H1 (cell line): ENCODE measurements at regions not wholly inside any gene's neighbourhood (a gene's known extent, or its start where the extent isn't known, plus 50 kb on each side); places are given as distances from the start of the nearest gene placed in this dataset.

Experiments
- CTCF ChIA-PET: fragments of 300-600 bp; sonication (Branson Sonifier 250); formaldehyde crosslinking; loops from one replicate; lab custom pipeline; 2021; ENCODE audit not compliant: partially characterized antibody; lab: Charles Lee
- POLR2A ChIA-PET: fragments of 300-600 bp; sonication (Branson Sonifier 250); formaldehyde crosslinking; loops from one replicate; lab custom pipeline; 2021; ENCODE audit warnings: inconsistent platforms; ENCODE audit not compliant: partially characterized antibody; lab: Charles Lee
- DNase-seq, 2 experiments: peaks; one replicate each; pipeline versions ENCODE4 v3.0.0 to v3.0.0-alpha.2; 2010 to 2022; ENCODE audit warnings: low spot score in 2 of 2, low read depth in 1 of 2, mixed read lengths in 1 of 2
- FAIRE-seq: peaks from 2 replicates; lab custom pipeline; 2011; peaks lifted over from hg19 to GRCh38; lab: Jason Lieb, UNC
- H2AFZ ChIP-seq: 2 replicates; pipeline ENCODE4 v1.8.1; 2012; ENCODE audit warnings: low read length, inconsistent platforms
- H2AK5ac ChIP-seq: 2 replicates; pipeline ENCODE4 v1.6.1; 2013; ENCODE audit warnings: low read depth, low read length
- H2BK120ac ChIP-seq: replicated peaks from 2 replicates; pipeline ENCODE3; 2013; ENCODE audit warnings: low read depth, low read length, inconsistent platforms
- H2BK12ac ChIP-seq: 2 replicates; pipeline ENCODE4 v1.6.1; 2013; ENCODE audit warnings: low read depth, low read length
- H2BK15ac ChIP-seq: 2 replicates; pipeline ENCODE4 v1.6.1; 2013; ENCODE audit warnings: low read length
- H2BK20ac ChIP-seq: 2 replicates; pipeline ENCODE4 v1.6.1; 2013; ENCODE audit warnings: low read length
- H2BK5ac ChIP-seq: 2 replicates; pipeline ENCODE4 v1.6.1; 2013; ENCODE audit warnings: low read depth, low read length
- H3K14ac ChIP-seq: 2 replicates; pipeline ENCODE4 v1.6.1; 2013; ENCODE audit warnings: inconsistent platforms; ENCODE audit not compliant: insufficient read length
- H3K18ac ChIP-seq: 2 replicates; pipeline ENCODE4 v1.6.1; 2013; ENCODE audit warnings: low read length; ENCODE audit errors: extremely low read depth
- H3K23ac ChIP-seq: 2 replicates; pipeline ENCODE4 v1.6.1; 2013; ENCODE audit warnings: inconsistent platforms; ENCODE audit not compliant: insufficient read length
- H3K23me2 ChIP-seq: 2 replicates; pipeline ENCODE4 v1.6.1; 2013; ENCODE audit warnings: low read depth, low read length
- H3K27ac ChIP-seq: 2 replicates; pipeline ENCODE4 v1.6.1; 2011; ENCODE audit warnings: low read depth, low read length, inconsistent platforms
- H3K27me3 ChIP-seq, 4 experiments: replicated peaks in 1 of 4; 1 replicate in 1 of 4; 2 replicates in 3 of 4; pipeline versions ENCODE4 v1.6.1 to v1.8.1; 2011 to 2013; ENCODE audit warnings: low read length in 3 of 4, mild to moderate bottlenecking in 3 of 4, inconsistent platforms in 2 of 4, mixed read lengths in 2 of 4, moderate library complexity in 1 of 4; ENCODE audit not compliant: control insufficient read depth in 3 of 4, insufficient read depth in 3 of 4; ENCODE audit errors: extremely low read depth in 1 of 4
- H3K36me3 ChIP-seq, 4 experiments: 2 replicates each; pipeline versions ENCODE4 v1.6.1 to v1.8.1; 2011 to 2013; ENCODE audit warnings: mild to moderate bottlenecking in 4 of 4, low read length in 3 of 4, moderate library complexity in 2 of 4, control low read depth in 1 of 4, inconsistent platforms in 1 of 4; ENCODE audit not compliant: insufficient read depth in 4 of 4, control insufficient read depth in 2 of 4
- H3K4ac ChIP-seq: replicated peaks from 2 replicates; pipeline ENCODE3; 2013; ENCODE audit warnings: low read length, low read depth, mixed read lengths, inconsistent platforms; ENCODE audit not compliant: insufficient read length
- H3K4me1 ChIP-seq, 4 experiments: replicated peaks in 1 of 4; 1 replicate in 1 of 4; 2 replicates in 3 of 4; pipeline versions ENCODE4 v1.6.1 to v1.8.1; 2011 to 2013; ENCODE audit warnings: low read length in 3 of 4, inconsistent platforms in 2 of 4, mixed read lengths in 1 of 4; ENCODE audit not compliant: insufficient read depth in 4 of 4, control insufficient read depth in 3 of 4
- H3K4me2 ChIP-seq, 2 experiments: 2 replicates each; pipeline versions ENCODE4 v1.6.1 to v1.8.1; 2011 to 2013; ENCODE audit warnings: low read depth in 2 of 2, low read length in 2 of 2, control low read depth in 1 of 2, inconsistent platforms in 1 of 2, mild to moderate bottlenecking in 1 of 2; ENCODE audit not compliant: insufficient read depth in 1 of 2
- H3K4me3 ChIP-seq, 4 experiments: fragments of 200-600, 300-600 bp in 1 of 4; sonication (generic), shearing (Covaris generic), sonication (Bioruptor Twin) in 1 of 4; 2 replicates each; pipeline versions ENCODE4 v1.5.1 to v1.8.1; 2011 to 2016; ENCODE audit warnings: low read length in 4 of 4, low read depth in 3 of 4, control low read depth in 2 of 4, inconsistent platforms in 2 of 4, mild to moderate bottlenecking in 2 of 4, mixed read lengths in 1 of 4, moderate library complexity in 1 of 4; ENCODE audit not compliant: insufficient read depth in 2 of 4; ENCODE audit errors: extremely low read depth in 1 of 4
- H3K56ac ChIP-seq: replicated peaks from 2 replicates; pipeline ENCODE3; 2013; ENCODE audit warnings: low read depth, mild to moderate bottlenecking, mixed read lengths, low read length, inconsistent platforms; ENCODE audit not compliant: insufficient read length
- H3K79me1 ChIP-seq: 2 replicates; pipeline ENCODE4 v1.6.1; 2013; ENCODE audit warnings: low read depth, low read length, control low read depth
- H3K79me2 ChIP-seq, 2 experiments: 2 replicates each; pipeline versions ENCODE4 v1.6.1 to v1.8.1; 2012 to 2013; ENCODE audit warnings: low read length in 2 of 2, mild to moderate bottlenecking in 2 of 2, inconsistent platforms in 1 of 2; ENCODE audit not compliant: insufficient read depth in 2 of 2, control insufficient read depth in 1 of 2
- H3K9ac ChIP-seq, 4 experiments: replicated peaks in 1 of 4; 1 replicate in 1 of 4; 2 replicates in 3 of 4; pipeline versions ENCODE4 v1.6.1 to v1.8.1; 2011 to 2013; ENCODE audit warnings: low read depth in 3 of 4, low read length in 3 of 4, control low read depth in 2 of 4, mild to moderate bottlenecking in 2 of 4, moderate library complexity in 2 of 4, inconsistent platforms in 1 of 4; ENCODE audit errors: extremely low read depth in 1 of 4
- H3K9me3 ChIP-seq, 2 experiments: 2 replicates each; pipeline versions ENCODE4 v1.6.1 to v1.8.1; 2012 to 2013; ENCODE audit warnings: mild to moderate bottlenecking in 2 of 2, moderate library complexity in 2 of 2, control low read depth in 1 of 2, inconsistent platforms in 1 of 2, low read depth in 1 of 2, low read length in 1 of 2, mixed read lengths in 1 of 2; ENCODE audit not compliant: insufficient read depth in 2 of 2
- H4K20me1 ChIP-seq, 2 experiments: replicated peaks in 1 of 2; 2 replicates each; pipeline versions ENCODE3 to v1.8.1; 2011 to 2013; ENCODE audit warnings: inconsistent platforms in 2 of 2, low read length in 2 of 2, mild to moderate bottlenecking in 1 of 2; ENCODE audit not compliant: insufficient read depth in 2 of 2, control insufficient read depth in 1 of 2
- H4K5ac ChIP-seq: 2 replicates; pipeline ENCODE4 v1.6.1; 2013; ENCODE audit warnings: low read length, low read depth, mixed read lengths, inconsistent platforms; ENCODE audit not compliant: insufficient read length
- H4K8ac ChIP-seq: 2 replicates; pipeline ENCODE4 v1.8.0; 2013; ENCODE audit warnings: mild to moderate bottlenecking, moderate library complexity, low read length, inconsistent platforms; ENCODE audit not compliant: insufficient read depth; ENCODE audit errors: extremely low read depth
- H4K91ac ChIP-seq: replicated peaks from 2 replicates; pipeline ENCODE3; 2013; ENCODE audit warnings: low read length, mixed read lengths, inconsistent platforms; ENCODE audit not compliant: insufficient read length
- CBX8 ChIP-seq: fragments of 300-800, 300-1000 bp; sonication (generic); IDR thresholded peaks from 2 replicates; pipeline ENCODE4 v1.7.1; 2016; ENCODE audit warnings: low read depth, low read length, borderline replicate concordance
- EP300 ChIP-seq, 2 experiments: IDR thresholded peaks; 1 replicate in 1 of 2; 2 replicates in 1 of 2; pipeline ENCODE4 v1.6.1; 2011 to 2012; ENCODE audit warnings: low read depth in 2 of 2, low read length in 2 of 2, mild to moderate bottlenecking in 2 of 2, borderline replicate concordance in 1 of 2, inconsistent platforms in 1 of 2, moderate library complexity in 1 of 2
- KDM1A ChIP-seq: fragments of 200-600, 300-600 bp; sonication (generic); IDR thresholded peaks from 2 replicates; pipeline ENCODE4 v1.7.1; 2016; ENCODE audit warnings: mild to moderate bottlenecking, low read length, borderline replicate concordance
- KDM4A ChIP-seq: IDR thresholded peaks from one replicate; pipeline ENCODE4 v1.7.1; 2012; ENCODE audit warnings: low read depth, mild to moderate bottlenecking, moderate library complexity, low read length, inconsistent platforms; ENCODE audit not compliant: severe bottlenecking
- RAD21 ChIP-seq, 2 experiments: IDR thresholded peaks in 1 of 2; conservative IDR thresholded peaks in 1 of 2; 2 replicates each; pipeline ENCODE4 v1.6.1; 2011; ENCODE audit warnings: low read depth in 2 of 2, low read length in 2 of 2, improper control_type of control experiment in 1 of 2, inconsistent platforms in 1 of 2, mild to moderate bottlenecking in 1 of 2, moderate library complexity in 1 of 2
- SAP30 ChIP-seq: fragments of 300-600 bp; sonication (generic); IDR thresholded peaks from 2 replicates; pipeline ENCODE4 v1.7.1; 2012; ENCODE audit warnings: low read length, moderate library complexity, mild to moderate bottlenecking, inconsistent platforms; ENCODE audit not compliant: insufficient read depth, insufficient replicate concordance
- SP1 ChIP-seq: IDR thresholded peaks from 2 replicates; pipeline ENCODE4 v1.6.1; 2011; ENCODE audit warnings: low read depth, low read length
- TAF1 ChIP-seq: IDR thresholded peaks from 2 replicates; pipeline ENCODE4 v1.6.1; 2011; ENCODE audit warnings: mild to moderate bottlenecking, low read depth, low read length
- ZNF274 ChIP-seq: IDR thresholded peaks from 2 replicates; pipeline ENCODE4 v1.7.0; 2012; ENCODE audit warnings: low read length, borderline replicate concordance; ENCODE audit errors: extremely low read depth
- WGBS, 2 experiments: shearing (Covaris generic) in 1 of 2; methylation state at CpG; one replicate each; pipeline versions ENCODE4 v1.1.6 to v1.1.7; 2013 to 2015; ENCODE audit warnings: low lambda C conversion rate in 2 of 2, mixed read lengths in 2 of 2, inconsistent platforms in 1 of 2, low coverage in 1 of 2, missing lambda C conversion rate in 1 of 2; ENCODE audit not compliant: insufficient replicate concordance in 2 of 2, insufficient coverage in 1 of 2, insufficient read length in 1 of 2; ENCODE audit errors: extremely low coverage in 1 of 2, missing lambda C conversion rate in 1 of 2; 5-methylcytosine and 5-hydroxymethylcytosine counted together

DNA sequence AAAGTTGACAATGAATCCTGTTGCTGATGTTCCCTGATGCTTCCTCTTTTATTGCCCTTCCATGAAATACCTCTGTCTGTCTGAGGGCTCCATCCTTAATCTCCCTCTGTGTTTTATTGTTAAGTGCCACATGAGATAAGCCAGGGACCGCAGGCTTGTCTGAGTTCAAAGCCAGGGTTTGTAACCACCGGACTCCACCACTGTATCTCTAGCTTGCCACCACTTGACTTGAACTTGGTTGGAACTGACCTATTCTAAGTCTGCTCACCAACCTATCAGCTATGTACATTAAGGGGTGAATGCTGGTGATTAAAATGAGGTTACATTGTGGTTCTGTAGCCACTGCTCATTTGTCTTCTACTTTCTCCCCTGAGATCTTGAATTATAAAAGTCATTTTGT is 328.5 kb upstream of the ZEB2 start:
- Histone ChIP-seq H4K5ac (no peak overlapping the region), H3K4me3 (no peak overlapping the region), H2BK120ac (no peak overlapping the region), H3K79me2 (no peaks in the 10 kb centered on the region), H3K56ac (no peak overlapping the region), H3K23me2 (no peaks in the 10 kb centered on the region), H2BK15ac (no peak overlapping the region), H3K27ac (no peak overlapping the region), H3K27me3 (no peaks in the 10 kb centered on the region), H3K14ac (no peak overlapping the region), H3K23ac (no peak overlapping the region), H3K9ac (no peak overlapping the region), H3K79me1 (no peaks in the 10 kb centered on the region), H4K8ac (no peak overlapping the region), H2BK5ac (no peak overlapping the region), H2AK5ac (no peak overlapping the region), H3K18ac (no peak overlapping the region), H2BK20ac (no peak overlapping the region), H4K91ac (no peak overlapping the region), H3K4me2 (no peak overlapping the region), H3K4ac (no peak overlapping the region), H2AFZ (no peak overlapping the region), H4K20me1 (no peaks in the 10 kb centered on the region), H3K36me3 (no peaks in the 10 kb centered on the region), H3K4me1 (peaks cover 0 to 3% (median 0%) of the 10 kb centered on the region in 4 experiments; a peak in 1 of 7 replicates), H3K9me3 (no peaks in the 10 kb centered on the region), H2BK12ac (no peak overlapping the region)
- 92% methylated on average over 2 of the region's 2 CpGs; no CpG with 5 or more reads in 1 of the 2 experiments for WGBS, 2 experiments
- ChIA-PET CTCF (no interaction called here), POLR2A (no interaction called here)
- TF ChIP-seq SAP30 (no peak), KDM4A (no peak), ZNF274 (no peak), KDM1A (no peak), CBX8 (no peak), SP1 (no peak), RAD21 (IDR thresholded peaks at IDR 0.05 in 1 of 2, conservative IDR thresholded peaks at IDR 0.05 in 1 of 2; ENCODE audit: low read depth in 2 of 2, low read length in 2 of 2) (no peak), TAF1 (no peak), EP300 (IDR thresholded peaks at IDR 0.05; ENCODE audit: borderline replicate concordance in 1 of 2, low read depth in 2 of 2, low read length in 2 of 2) (no peak)
- no peak for DNase-seq
- no peak for FAIRE-seq
